SK-N-SH treated with all-trans-retinoic acid at 6 μM for 48 hours (cell line): ENCODE measurements at regions not wholly inside any gene's neighbourhood (a gene's known extent, or its start where the extent isn't known, plus 50 kb on each side); places are given as distances from the start of the nearest gene placed in this dataset.

Experiments used
- ARNTL ChIP-seq: fragments of 450-650 bp; formaldehyde crosslinking; IDR thresholded peaks from 2 replicates; pipeline ENCODE4 v1.5.0; 2020; ENCODE audit warnings: low read depth, mild to moderate bottlenecking, moderate library complexity, borderline replicate concordance
- BACH2 ChIP-seq: fragments of 250-450 bp; sonication (Bioruptor Pico); IDR thresholded peaks from 2 replicates; pipeline ENCODE4 v1.9.0; 2021; ENCODE audit warnings: mild to moderate bottlenecking, borderline replicate concordance
- CSRNP3 ChIP-seq: fragments of 250-450 bp; sonication (Bioruptor Pico); IDR thresholded peaks from 2 replicates; pipeline ENCODE4 v1.5.1; 2021; ENCODE audit warnings: mild to moderate bottlenecking, moderate library complexity
- ESRRG ChIP-seq: fragments of 250-450 bp; sonication (Bioruptor Pico); IDR thresholded peaks from 2 replicates; pipeline ENCODE4 v1.6.1; 2021; ENCODE audit warnings: mild to moderate bottlenecking
- ISL1 ChIP-seq: fragments of 250-450 bp; sonication (Bioruptor Pico); IDR thresholded peaks from 2 replicates; pipeline ENCODE4 v2.1.2; 2022; ENCODE audit warnings: mild to moderate bottlenecking, moderate library complexity
- PATZ1 ChIP-seq: fragments of 250-450 bp; sonication (Bioruptor Pico); IDR thresholded peaks from 2 replicates; pipeline ENCODE4 v1.8.0; 2020; ENCODE audit warnings: mild to moderate bottlenecking, moderate library complexity, borderline replicate concordance
- PPARA ChIP-seq: fragments of 250-450 bp; sonication (Bioruptor Pico); IDR thresholded peaks from 2 replicates; pipeline ENCODE4 v1.5.0; 2020; ENCODE audit warnings: mild to moderate bottlenecking, borderline replicate concordance
- RARB ChIP-seq: fragments of 250-450 bp; sonication (Bioruptor Pico); IDR thresholded peaks from 2 replicates; pipeline ENCODE4 v1.8.0; 2021; ENCODE audit warnings: mild to moderate bottlenecking, moderate library complexity
- TSHZ2 ChIP-seq: fragments of 250-450 bp; sonication (Bioruptor Pico); IDR thresholded peaks from 2 replicates; pipeline ENCODE4 v1.5.0; 2020; ENCODE audit warnings: mild to moderate bottlenecking, moderate library complexity
- ZC3H10 ChIP-seq: fragments of 250-450 bp; sonication (Bioruptor Pico); IDR thresholded peaks from 2 replicates; pipeline ENCODE4 v1.5.1; 2021; ENCODE audit warnings: mild to moderate bottlenecking, moderate library complexity
- ZFP3 ChIP-seq: fragments of 250-450 bp; sonication (Bioruptor Pico); IDR thresholded peaks from 2 replicates; pipeline ENCODE4 v1.5.0; 2020; ENCODE audit warnings: mild to moderate bottlenecking, moderate library complexity
- ZFP30 ChIP-seq: fragments of 450-650 bp; formaldehyde crosslinking; IDR thresholded peaks from 2 replicates; pipeline ENCODE4 v1.5.0; 2022; ENCODE audit warnings: mild to moderate bottlenecking, moderate library complexity
- ZNF70 ChIP-seq: fragments of 450-650 bp; formaldehyde crosslinking; IDR thresholded peaks from 2 replicates; pipeline ENCODE4 v1.5.0; 2020; ENCODE audit warnings: mild to moderate bottlenecking, moderate library complexity

- TF ChIP-seq ARNTL (no peak), ZC3H10 (CRISPR knock-in tag) (no peak), RARB (CRISPR knock-in tag) (no peak), PATZ1 (CRISPR knock-in tag) (no peak), ZFP30 (CRISPR knock-in tag) (no peak), ZFP3 (CRISPR knock-in tag) (no peak), BACH2 (CRISPR knock-in tag) (no peak), ISL1 (CRISPR knock-in tag) (no peak), TSHZ2 (CRISPR knock-in tag) (no peak), ZNF70 (CRISPR knock-in tag) (no peak), CSRNP3 (CRISPR knock-in tag) (no peak), PPARA (CRISPR knock-in tag) (no peak), ESRRG (no peak)
These were observed 271.8 kb downstream of the PCNX1 start for GRCh38 chr14:71179066-71179465.
